Effector memory CD8-positive, alpha-beta T cell (primary cell): ENCODE measurements at regions not wholly inside any gene's neighbourhood (a gene's known extent, or its start where the extent isn't known, plus 50 kb on each side); places are given as distances from the start of the nearest gene placed in this dataset.
"Not testable (repeated sequence)": the region's sequence is repeated elsewhere in the genome, so short reads cannot be mapped to it uniquely, and the experiment has no call there.

Experiments
- ATAC-seq: fragments of 150-1000 bp; cut with Tn5 transposase; replicated peaks from 2 replicates; pipeline ENCODE4 v1.10.0; 2021; ENCODE audit warnings: mild to moderate bottlenecking, moderate library complexity
- DNase-seq, 3 experiments: peaks; one replicate each; pipeline ENCODE4 v3.0.0; 2021
- H3K27ac Mint-ChIP-seq, 2 donors: one replicate each; pipeline ENCODE4 v1.8.0; 2022; ENCODE audit warnings: mild to moderate bottlenecking in 2 of 2, mixed read lengths in 2 of 2, moderate library complexity in 2 of 2
- H3K27me3 Mint-ChIP-seq, 2 donors: one replicate each; pipeline ENCODE4 v1.8.0; 2022; ENCODE audit warnings: mixed read lengths in 2 of 2
- H3K36me3 Mint-ChIP-seq: one replicate; pipeline ENCODE4 v1.8.0; 2022; ENCODE audit warnings: mild to moderate bottlenecking, moderate library complexity, mixed read lengths; ENCODE audit not compliant: insufficient read depth
- H3K4me1 Mint-ChIP-seq, 2 donors: one replicate each; pipeline ENCODE4 v1.8.0; 2022; ENCODE audit warnings: low read depth in 2 of 2, mixed read lengths in 2 of 2
- H3K4me3 Mint-ChIP-seq, 2 donors: one replicate each; pipeline ENCODE4 v1.8.0; 2022; ENCODE audit warnings: mild to moderate bottlenecking in 2 of 2, mixed read lengths in 2 of 2, moderate library complexity in 2 of 2
- H3K9me3 Mint-ChIP-seq, 2 donors: one replicate each; pipeline ENCODE4 v1.8.0; 2022; ENCODE audit warnings: mixed read lengths in 2 of 2

DNA sequence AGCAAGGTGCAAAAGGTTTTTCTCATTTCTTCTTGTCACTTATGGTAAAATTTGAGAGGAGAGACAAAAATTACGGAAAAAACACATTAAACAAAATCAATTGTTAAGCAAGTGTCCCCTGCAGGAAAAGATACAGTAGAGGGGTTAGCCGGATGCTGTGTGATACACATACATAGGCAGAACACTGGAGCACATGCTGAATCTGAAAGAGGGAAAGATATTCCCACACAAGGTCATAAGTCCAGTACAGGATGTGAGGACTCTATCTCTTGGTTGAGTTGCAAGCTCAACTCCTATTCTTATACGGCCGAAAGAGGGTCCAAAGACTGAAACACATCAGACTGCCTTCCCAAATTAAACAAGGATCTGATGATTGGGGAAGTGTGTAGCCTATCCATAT is 427.5 kb upstream of the NUDT12 start:
- no peaks in the 10 kb centered on the region for H3K4me1 Mint-ChIP-seq
- H3K27me3 Mint-ChIP-seq, result no peaks in the 10 kb centered on the region
- no peak overlapping the region for H3K27ac Mint-ChIP-seq
- ATAC-seq (no peak), DNase-seq (no peak)
- H3K4me3 Mint-ChIP-seq, result no peak overlapping the region
- H3K36me3 Mint-ChIP-seq, result no peaks in the 10 kb centered on the region
- H3K9me3 Mint-ChIP-seq, result peaks cover 1 to 14% of the 10 kb centered on the region in 2 donors

DNA sequence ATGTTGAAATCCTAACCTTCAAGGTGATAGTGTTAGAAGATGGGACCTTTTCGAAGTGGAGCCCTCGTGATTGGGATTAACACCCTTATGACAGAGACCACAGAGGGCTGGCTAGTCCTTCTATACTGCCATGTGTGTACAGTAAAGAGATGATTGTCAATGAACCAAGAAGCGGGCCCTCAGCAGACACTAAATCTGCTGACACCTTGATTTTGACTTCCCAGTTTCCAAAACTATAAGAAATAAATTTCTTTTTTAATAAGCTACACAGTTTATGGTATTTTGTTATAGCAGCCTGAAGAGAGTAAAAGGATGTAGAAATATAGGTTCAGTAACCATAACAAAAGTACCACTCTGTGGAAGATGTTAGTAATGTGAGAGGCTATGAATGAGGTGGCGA is 419.0 kb upstream of the NUDT12 start:
- Mint-ChIP-seq H3K4me1 (no peaks in the 10 kb centered on the region), H3K9me3 (peaks cover 0 to 3% of the 10 kb centered on the region in 2 donors), H3K27me3 (no peaks in the 10 kb centered on the region), H3K36me3 (no peaks in the 10 kb centered on the region), H3K27ac (no peak overlapping the region), H3K4me3 (no peak overlapping the region)
- no peak for DNase-seq
- ATAC-seq, result no peak

DNA sequence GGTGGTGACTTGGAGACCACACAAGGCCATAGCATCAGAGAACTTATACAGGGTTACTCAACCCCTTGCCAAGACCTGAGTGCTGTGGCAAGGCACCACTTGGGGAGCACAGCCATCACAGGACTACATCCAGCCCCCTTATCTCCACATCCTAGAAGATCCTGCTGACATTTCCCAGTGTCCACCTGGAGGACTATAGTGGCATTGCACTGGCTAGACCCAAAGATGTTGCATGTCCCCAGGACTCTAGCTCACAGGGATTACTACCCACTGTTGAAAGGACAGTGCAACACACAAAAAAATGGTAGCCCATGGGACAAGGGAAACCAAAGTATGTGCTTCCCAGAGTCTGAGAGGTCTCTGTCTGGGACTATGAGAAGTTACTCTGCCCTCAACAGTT is 411.1 kb upstream of the NUDT12 start:
- Mint-ChIP-seq H3K36me3 (no peaks in the 10 kb centered on the region), H3K27ac (no peak overlapping the region), H3K27me3 (no peaks in the 10 kb centered on the region), H3K9me3 (peaks cover 11 to 20% of the 10 kb centered on the region in 2 donors), H3K4me3 (no peak overlapping the region), H3K4me1 (no peaks in the 10 kb centered on the region)
- ATAC-seq (no peak), DNase-seq (no peak)

DNA sequence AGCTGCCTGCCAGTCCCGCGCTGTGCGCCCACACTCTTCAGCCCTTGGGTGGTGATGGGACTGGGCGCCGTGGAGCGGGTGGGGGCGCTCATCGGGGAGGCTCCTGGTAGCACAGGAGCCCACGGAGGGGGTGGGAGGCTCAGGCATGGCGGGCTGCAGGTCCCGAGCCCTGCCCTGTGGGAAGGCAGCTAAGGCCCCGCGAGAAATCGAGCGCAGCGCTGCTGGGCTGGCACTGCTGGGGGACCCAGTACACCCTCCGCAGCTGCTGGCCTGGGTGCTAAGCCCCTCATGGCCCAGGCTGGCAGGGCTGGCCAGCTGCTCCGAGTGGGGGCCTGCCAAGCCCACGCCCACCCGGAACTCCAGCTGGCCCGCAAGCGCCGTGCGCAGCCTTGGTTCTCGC is 403.7 kb upstream of the NUDT12 start:
- DNase-seq, H3K27me3 Mint-ChIP-seq, H3K36me3 Mint-ChIP-seq, H3K4me1 Mint-ChIP-seq, H3K27ac Mint-ChIP-seq, H3K4me3 Mint-ChIP-seq, ATAC-seq: not testable (repeated sequence)
- peaks cover 13% of the 10 kb centered on the region in 2 donors for H3K9me3 Mint-ChIP-seq

DNA sequence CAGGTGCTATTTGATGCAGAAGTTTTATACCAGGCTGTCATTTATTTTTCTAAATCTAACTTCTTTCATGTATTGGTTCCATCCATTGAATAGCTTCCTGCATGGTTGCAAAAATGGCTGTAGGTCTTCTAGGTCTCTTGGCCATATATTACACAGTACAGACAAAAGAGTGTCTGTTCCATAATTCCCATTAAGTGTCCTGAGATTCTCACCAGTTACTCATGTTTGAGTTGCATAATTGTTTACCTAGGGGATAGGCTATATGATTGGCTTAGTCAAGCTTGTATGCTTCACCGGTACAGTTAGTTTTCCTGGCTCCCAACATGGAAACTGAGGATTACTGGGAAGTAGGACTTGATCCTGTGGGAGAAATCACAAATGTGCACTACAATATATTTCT is 399.4 kb upstream of the NUDT12 start:
- H3K4me1 Mint-ChIP-seq, result no peaks in the 10 kb centered on the region
- ATAC-seq, result no peak
- peaks cover 0 to 5% of the 10 kb centered on the region in 2 donors for H3K9me3 Mint-ChIP-seq
- no peak overlapping the region for H3K27ac Mint-ChIP-seq
- H3K27me3 Mint-ChIP-seq, result no peaks in the 10 kb centered on the region
- H3K36me3 Mint-ChIP-seq, result no peaks in the 10 kb centered on the region
- no peak overlapping the region for H3K4me3 Mint-ChIP-seq
- DNase-seq, result no peak

DNA sequence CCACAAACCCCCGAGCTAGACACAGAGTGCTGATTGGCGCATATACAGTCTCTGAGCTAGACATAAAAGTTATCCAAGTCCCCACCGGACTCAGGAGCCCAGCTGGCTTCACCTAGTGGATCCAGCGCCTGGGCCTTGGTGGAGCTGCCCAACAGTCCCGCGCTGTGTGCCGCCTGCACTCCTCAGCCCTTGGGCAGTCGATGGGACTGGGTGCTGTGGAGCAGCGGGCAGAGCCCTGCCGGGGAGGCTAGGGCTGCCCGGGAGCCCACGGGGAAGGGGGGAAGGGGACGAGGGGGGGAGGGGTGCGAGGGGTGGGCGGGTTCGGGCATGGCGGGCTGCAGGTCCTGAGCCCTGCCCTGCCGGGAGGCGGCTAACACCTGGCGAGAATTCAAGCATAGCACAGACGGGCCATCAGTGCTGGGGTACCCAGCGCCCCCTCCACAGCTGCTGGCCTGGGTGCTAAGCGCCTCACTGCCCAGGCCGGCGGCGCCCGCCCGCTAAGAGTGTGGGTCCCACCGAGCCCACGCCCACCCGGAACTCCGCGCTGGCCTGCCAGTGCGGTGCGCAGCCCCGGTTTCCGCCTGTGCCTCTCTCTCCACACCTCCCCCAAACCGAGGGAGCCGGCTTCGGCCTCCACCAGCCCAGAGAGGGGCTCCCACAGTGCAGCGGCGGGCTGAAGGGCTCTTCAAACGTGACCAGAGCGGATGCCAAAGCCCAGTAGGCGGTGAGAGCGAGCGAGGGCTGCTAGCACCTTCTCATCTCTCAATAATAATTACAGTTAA is 391.2 kb upstream of the NUDT12 start:
- Mint-ChIP-seq H3K36me3 (no peaks in the 10 kb centered on the region), H3K4me3 (no peak overlapping the region)

DNA sequence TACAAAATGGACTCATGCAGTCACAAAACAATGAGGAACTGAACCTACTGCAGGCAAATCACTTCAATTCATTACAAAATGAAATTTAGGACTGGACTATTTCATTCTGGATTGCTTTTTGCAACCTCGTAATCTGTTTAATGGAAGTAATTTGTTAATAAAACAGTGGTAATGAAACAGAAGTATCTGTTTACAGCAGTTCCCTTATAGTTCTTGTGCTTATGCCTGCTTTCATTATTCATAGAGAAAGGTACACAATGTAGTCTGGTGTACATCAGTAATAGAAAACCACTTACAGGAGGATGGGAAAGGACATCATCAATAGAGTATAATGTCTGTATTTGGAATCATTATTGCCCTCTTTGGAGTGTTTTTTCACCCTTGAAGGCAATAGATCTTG is 389.2 kb upstream of the NUDT12 start:
- Mint-ChIP-seq H3K27ac (no peak overlapping the region), H3K36me3 (no peaks in the 10 kb centered on the region), H3K27me3 (no peaks in the 10 kb centered on the region), H3K4me1 (no peaks in the 10 kb centered on the region), H3K4me3 (no peak overlapping the region), H3K9me3 (peaks cover 2 to 11% of the 10 kb centered on the region in 2 donors)
- ATAC-seq (no peak), DNase-seq (no peak)

More for the DNA sequence above, 391.2 kb upstream of the NUDT12 start:
- no peak overlapping the region for H3K27ac Mint-ChIP-seq
- ATAC-seq (no peak), DNase-seq (no peak)
- H3K27me3 Mint-ChIP-seq, result no peaks in the 10 kb centered on the region
- H3K9me3 Mint-ChIP-seq, result peaks cover 3 to 11% of the 10 kb centered on the region in 2 donors
- no peaks in the 10 kb centered on the region for H3K4me1 Mint-ChIP-seq

DNA sequence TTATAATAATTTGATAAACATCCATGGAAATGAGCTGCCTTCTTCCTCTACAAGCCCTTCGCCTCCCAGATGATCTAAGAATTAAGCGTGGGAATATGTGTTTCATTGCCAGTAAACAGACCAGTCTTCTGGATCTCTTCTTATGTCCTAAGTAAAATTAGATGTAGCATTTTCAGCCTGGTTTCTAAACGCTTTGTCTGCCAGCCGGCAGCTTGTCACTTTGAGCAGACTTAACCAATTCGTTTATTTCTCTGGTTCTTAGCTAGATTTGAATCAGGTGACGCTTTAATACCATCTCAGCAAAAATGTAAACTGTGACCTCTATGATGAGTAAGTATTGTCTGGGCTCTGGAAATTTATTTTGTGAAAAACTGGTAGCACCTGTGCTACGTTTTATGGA is 380.6 kb upstream of the NUDT12 start:
- Mint-ChIP-seq H3K27me3 (no peaks in the 10 kb centered on the region), H3K27ac (no peak overlapping the region), H3K4me3 (no peak overlapping the region), H3K36me3 (no peaks in the 10 kb centered on the region), H3K4me1 (no peaks in the 10 kb centered on the region), H3K9me3 (peaks cover 0 to 7% of the 10 kb centered on the region in 2 donors)
- DNase-seq, result no peak
- no peak for ATAC-seq

DNA sequence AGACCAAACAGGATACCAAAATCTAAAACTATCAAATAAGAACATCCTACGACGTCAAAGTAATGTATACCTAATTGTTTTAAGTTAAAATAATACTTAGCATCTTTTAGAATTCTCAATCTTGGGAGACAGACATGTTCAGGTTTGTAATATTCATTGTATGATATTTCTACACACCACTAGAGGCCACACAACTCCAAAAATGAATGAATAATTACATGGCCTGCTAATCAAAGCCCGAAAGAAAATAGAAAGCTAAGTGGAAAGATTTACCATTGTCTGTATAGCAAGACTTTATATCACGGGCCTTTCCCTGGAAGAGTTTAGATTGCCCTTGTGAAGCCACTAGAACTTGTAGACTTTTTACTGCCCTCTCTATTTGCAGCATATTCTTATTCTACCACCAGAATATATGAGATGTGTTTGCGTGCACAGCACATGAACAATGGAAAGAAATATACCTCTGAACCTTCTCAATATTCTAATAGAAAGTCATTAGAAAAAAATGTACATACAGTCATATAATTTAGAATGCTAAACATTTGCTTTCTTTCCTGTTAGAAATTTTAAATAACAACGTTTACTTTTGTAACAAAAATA is 380.1 kb upstream of the NUDT12 start:
- peaks cover 0 to 8% of the 10 kb centered on the region in 2 donors for H3K9me3 Mint-ChIP-seq
- H3K27me3 Mint-ChIP-seq, result no peaks in the 10 kb centered on the region
- no peak overlapping the region for H3K4me3 Mint-ChIP-seq
- no peaks in the 10 kb centered on the region for H3K36me3 Mint-ChIP-seq
- ATAC-seq (no peak), DNase-seq (no peak)
- H3K27ac Mint-ChIP-seq, result no peak overlapping the region
- no peaks in the 10 kb centered on the region for H3K4me1 Mint-ChIP-seq

DNA sequence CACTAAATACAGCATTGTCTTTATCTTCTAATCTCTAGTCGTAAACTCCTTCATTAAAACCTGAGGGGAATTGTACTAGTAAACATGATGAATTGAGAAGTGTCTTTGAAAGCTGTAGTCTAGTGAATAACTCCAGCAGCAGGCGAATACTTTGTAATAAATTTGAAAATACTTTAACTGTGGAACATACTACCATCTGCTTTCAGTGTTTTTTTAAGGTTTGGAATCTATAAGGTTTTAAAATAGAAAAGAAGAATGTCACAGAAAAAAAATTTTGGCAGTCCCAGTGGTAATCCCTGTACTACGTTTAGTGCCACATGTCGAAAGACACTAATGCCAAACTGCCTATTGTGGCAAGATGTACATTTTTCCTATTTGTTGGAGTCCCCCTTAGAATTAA is 379.0 kb upstream of the NUDT12 start:
- H3K27me3 Mint-ChIP-seq, result no peaks in the 10 kb centered on the region
- no peak for ATAC-seq
- peaks cover 0 to 8% of the 10 kb centered on the region in 2 donors for H3K9me3 Mint-ChIP-seq

DNA sequence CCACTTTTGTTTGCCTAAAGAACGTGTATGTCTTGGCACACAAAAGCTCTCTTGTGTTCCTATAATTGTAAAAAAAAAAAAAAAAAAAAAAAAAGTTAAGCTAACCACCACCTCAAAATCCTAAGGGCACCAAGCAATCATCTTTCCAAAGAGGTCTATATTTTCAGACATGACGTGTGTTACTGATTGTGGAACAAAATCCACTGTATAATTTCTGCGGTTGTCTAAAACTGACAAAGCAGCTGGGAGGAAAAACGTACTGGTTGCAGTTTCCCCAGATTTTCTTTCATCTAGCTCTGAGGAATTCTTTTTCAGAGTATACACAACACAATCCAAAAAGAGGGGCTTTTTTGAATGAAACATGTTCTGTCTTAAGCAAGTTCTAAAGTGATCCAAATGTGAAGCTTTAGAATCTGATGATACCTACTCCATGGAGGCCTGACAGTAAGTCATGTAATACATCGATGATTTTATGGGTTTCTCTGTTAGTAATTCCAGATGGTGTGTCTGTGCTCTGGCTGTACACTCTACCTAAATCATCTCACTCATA is 375.6 kb upstream of the NUDT12 start:
- H3K27me3 Mint-ChIP-seq, result no peaks in the 10 kb centered on the region
- H3K36me3 Mint-ChIP-seq, result no peaks in the 10 kb centered on the region
- no peaks in the 10 kb centered on the region for H3K4me1 Mint-ChIP-seq
- ATAC-seq, result no peak
- peaks cover 5 to 8% of the 10 kb centered on the region in 2 donors for H3K9me3 Mint-ChIP-seq
- H3K27ac Mint-ChIP-seq, result no peak overlapping the region
- no peak for DNase-seq
- H3K4me3 Mint-ChIP-seq, result no peak overlapping the region

More for the DNA sequence above, 379.0 kb upstream of the NUDT12 start:
- H3K27ac Mint-ChIP-seq, result no peak overlapping the region
- H3K4me1 Mint-ChIP-seq, result no peaks in the 10 kb centered on the region
- no peak overlapping the region for H3K4me3 Mint-ChIP-seq
- no peak for DNase-seq
- no peaks in the 10 kb centered on the region for H3K36me3 Mint-ChIP-seq

DNA sequence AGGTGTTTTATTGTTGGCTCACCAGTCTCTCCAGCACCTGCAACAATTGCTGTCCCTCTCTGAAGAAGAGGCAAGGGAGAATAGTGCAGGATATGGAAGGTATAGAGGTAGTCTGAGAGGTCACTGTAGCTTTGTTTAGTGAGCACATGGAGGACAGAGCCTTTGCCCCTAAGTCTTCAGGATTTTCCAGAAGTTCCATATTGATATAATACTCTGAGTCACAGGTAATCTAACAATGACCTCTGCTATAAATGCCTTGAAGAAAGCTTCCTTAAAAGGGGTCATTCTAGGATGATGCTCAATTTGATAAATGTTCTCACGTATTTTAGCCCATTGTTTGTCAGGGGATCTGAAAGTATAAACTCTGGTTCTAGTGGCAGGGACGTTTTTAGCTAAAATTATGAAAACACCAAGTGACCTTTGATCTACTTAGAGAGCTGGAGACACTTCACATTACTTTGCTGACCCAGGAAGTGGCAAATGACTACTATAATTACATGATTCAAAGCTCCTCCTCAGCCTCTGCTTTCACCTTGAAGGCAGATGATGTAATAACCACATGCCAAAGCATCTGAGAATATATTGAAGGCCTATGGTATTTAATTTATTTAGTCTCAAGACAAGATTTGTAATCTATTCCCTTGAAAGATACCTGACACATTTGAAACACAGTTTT is 366.9 kb upstream of the NUDT12 start:
- H3K4me1 Mint-ChIP-seq, result no peaks in the 10 kb centered on the region
- H3K36me3 Mint-ChIP-seq, result no peaks in the 10 kb centered on the region
- H3K4me3 Mint-ChIP-seq, result no peak overlapping the region
- no peak overlapping the region for H3K27ac Mint-ChIP-seq
- H3K27me3 Mint-ChIP-seq, result no peaks in the 10 kb centered on the region
- DNase-seq, result no peak
- ATAC-seq, result no peak
- H3K9me3 Mint-ChIP-seq, result peaks cover 7% of the 10 kb centered on the region in 2 donors

DNA sequence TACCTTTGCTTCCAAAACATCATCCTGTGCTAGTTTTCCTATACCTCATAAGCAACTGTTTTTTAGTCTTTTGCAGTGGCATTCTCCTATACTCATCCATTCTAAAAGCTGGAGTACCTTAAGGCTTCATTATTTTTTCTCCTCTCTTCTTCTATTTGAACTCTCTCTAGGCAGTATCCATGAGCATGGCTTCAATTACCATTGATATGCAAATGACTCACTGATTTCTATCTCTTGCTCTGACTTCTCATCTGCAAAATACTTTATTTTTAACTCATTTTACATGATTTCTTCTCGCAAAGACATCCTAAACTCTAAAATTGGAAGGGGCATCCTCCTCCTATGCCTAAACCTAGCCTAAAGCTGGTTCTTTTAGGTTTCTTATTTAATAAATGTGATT is 365.1 kb upstream of the NUDT12 start:
- no peak for DNase-seq
- no peak for ATAC-seq
- H3K27ac Mint-ChIP-seq, result no peak overlapping the region
- H3K9me3 Mint-ChIP-seq, result peaks cover 2 to 7% of the 10 kb centered on the region in 2 donors
- H3K4me3 Mint-ChIP-seq, result no peak overlapping the region
- H3K27me3 Mint-ChIP-seq, result no peaks in the 10 kb centered on the region
- no peaks in the 10 kb centered on the region for H3K36me3 Mint-ChIP-seq
- no peaks in the 10 kb centered on the region for H3K4me1 Mint-ChIP-seq
